Stromal cell of bone marrow (primary cell): ENCODE measurements at regions not wholly inside any gene's neighbourhood (a gene's known extent, or its start where the extent isn't known, plus 50 kb on each side); places are given as distances from the start of the nearest gene placed in this dataset.

ENCODE experiments used
- DNase-seq: peaks from one replicate; pipeline ENCODE4 v3.0.0-alpha.2; 2012; ENCODE audit warnings: low read depth

DNA sequence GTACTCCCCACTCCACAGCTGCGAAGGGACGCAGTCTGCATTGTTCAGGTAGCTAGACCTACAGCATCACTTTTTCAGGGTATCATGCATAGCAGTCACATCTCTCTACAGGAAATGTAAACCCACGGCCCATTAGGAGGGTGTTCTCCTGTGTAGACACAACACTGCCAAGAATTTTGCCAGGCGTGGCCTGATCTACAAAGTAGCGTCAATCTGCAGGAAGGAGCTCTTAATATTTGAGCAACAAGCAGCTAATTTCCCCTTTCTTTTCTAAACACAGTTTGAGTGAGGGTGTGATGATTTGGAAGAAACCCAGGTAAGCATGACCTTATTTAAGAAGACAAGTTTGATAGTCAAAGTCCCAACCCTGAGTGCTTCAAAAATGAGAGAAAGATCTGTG lies 419.0 kb downstream of the GADD45G start:
- no peak for DNase-seq

DNA sequence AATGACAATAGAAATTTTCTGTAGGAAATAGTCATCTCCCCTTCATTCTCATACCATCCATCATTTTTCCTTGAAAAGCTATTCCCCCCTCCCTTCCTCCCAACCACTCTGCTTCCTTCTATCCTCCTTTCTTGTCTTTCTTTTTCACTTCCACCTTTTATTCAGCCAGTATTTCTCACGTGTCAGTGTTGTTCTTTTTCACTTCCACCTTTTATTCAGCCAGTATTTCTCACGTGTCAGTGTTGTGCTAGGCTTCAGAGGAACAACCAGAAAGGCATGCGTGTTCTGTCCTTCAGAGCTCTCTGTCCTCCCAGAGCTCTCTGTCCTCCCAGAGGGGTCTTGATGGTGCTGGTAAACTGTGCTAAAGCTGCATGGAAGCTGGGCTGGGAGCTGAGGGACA lies 419.6 kb downstream of the GADD45G start:
- DNase-seq: no peak

- no peak for DNase-seq
These were observed 420.0 kb downstream of the GADD45G start for GRCh38 chr9:90024823-90025222.

DNA sequence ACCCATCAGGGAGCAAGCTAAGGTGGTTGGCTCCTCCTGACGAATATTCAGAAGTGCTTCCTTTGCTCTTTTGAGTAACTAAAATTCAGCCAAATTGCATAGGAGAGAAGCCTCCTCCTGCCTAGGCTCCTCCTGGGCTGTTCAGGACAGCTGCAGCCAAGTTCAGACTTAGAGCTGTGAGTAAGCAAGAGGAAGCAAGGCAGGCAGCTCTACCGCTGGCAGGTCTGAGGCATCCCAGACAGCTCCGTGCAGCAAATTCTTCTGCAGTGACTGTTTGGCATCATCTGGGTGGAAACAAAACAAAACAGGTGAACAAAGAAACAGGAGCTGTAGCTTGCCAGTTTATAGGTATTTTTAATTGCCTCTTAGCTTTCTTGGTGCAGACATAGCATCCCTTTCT lies 421.0 kb downstream of the GADD45G start:
- DNase-seq: no peak

DNA sequence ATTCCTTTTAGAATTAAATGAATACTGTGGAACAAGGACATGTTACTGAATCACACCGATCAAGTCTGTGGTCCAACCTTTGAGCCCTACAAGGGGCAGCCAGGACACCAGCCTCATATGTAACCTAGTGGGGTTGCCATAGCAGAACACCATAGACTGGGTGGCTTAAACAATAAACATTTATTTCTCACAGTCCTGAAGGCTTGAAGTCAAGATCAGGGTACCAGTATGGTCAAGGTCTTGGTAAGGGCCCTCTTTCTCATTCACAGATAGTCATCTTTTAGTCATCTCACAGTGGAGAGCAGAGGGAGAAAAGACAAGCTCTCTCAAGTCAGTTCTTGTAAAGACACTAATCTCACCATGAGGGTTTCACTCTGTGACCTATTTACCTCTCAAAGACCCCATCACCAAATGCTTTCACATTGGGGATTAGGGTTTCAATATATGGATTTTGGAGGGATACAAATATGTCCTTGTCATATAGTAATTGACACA lies 422.5 kb downstream of the GADD45G start:
- no peak for DNase-seq

- no peak for DNase-seq
These were observed 424.6 kb downstream of the GADD45G start for GRCh38 chr9:90029386-90029785.

DNA sequence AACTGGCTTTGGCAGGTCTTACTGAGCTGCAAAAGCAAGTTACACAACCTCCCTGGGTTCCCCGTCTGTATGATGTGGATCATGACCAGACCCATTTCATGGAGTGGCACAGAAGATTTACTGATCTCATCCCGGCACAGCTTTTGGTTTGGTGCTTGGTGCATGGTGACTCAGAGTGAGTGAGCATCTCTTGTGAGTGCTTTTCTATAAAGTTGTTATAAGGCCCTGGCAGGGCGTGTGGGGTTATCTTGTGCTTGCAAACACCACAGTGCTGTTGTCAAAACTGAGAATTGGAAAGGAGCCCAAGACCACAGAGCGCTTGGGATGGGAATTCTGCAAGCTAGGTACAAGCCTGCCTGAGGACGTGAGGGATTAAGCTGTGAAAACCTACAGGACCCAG lies 425.2 kb downstream of the GADD45G start:
- DNase-seq: no peak

- DNase-seq: no peak
These were observed 427.6 kb downstream of the GADD45G start for GRCh38 chr9:90032296-90033027.

- no peak for DNase-seq
These were observed 428.3 kb downstream of the GADD45G start for GRCh38 chr9:90033028-90033650.

GRCh38 chr9:90034071-90034470 lies 429.3 kb downstream of the GADD45G start:
- DNase-seq: no peak

DNA sequence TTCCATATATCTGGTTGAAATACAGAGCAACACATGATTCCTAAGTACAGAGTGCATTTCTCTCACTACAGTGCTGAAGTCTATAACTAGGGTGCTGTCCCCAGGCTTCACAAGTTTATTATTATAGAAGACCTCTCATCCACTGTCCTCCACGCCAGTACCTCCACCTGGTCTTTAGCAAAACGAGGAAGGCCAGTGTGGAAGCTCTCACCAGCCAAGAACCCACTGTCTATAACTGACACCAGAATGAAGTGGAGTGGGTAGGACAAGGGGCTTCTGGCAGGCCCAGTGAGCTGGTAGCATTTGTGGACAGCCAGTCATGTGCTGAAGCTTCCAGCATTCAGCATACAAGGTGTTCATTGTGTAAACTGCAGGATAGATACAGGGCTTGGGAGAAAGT lies 430.7 kb downstream of the GADD45G start:
- DNase-seq: no peak

- no peak for DNase-seq
These were observed 432.5 kb downstream of the GADD45G start for GRCh38 chr9:90037146-90037797.

GRCh38 chr9:90038763-90039162 lies 434.0 kb downstream of the GADD45G start:
- DNase-seq: no peak

- DNase-seq: no peak
These were observed 439.5 kb downstream of the GADD45G start for GRCh38 chr9:90044263-90044662.

- DNase-seq: no peak
These were observed 439.9 kb downstream of the GADD45G start for GRCh38 chr9:90044710-90045151.

- no peak for DNase-seq
These were observed 441.6 kb downstream of the GADD45G start for GRCh38 chr9:90046317-90046861.

GRCh38 chr9:90047828-90048227 lies 443.0 kb downstream of the GADD45G start:
- no peak for DNase-seq

- no peak for DNase-seq
These were observed 447.6 kb downstream of the GADD45G start for GRCh38 chr9:90052366-90052765.

DNA sequence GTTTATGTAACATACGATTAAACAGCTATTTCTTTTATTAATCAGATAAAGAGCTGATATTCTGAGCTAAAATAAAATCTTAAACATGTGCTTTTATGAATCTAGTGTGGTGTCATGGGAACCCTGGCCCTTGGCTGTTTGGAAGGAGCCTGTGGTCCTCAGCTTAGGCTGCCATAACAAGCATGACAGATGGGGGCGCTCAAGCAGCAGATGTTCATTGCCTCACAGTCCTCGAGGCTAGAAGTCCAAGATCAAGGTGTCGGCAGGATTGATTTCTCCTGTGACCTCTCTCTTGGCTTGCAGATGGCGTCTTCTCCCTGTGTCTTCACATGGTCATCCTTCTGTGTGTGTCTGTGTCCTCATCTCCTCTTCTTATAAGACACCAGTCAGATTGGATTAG lies 448.2 kb downstream of the GADD45G start:
- DNase-seq: no peak

DNA sequence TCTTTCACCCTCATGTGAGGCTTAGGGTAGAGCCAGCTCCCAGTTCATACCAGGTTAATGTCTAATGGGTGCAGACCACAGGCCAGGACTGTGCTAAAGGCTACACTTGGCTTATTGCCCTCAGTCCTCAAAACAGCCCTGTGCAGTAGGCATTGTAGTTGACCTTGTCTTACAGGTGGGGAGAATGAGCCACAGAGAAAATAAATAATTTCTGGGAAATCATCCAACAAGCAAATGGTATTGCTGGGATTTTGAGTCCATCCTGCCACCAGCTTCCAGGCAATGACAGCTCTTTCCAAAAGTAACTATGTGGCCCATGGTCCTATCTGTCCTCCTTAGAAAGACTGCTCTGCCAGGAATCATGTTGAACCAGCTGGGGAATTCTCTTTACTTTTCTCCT lies 450.0 kb downstream of the GADD45G start:
- DNase-seq: no peak

- DNase-seq: no peak
These were observed 450.4 kb downstream of the GADD45G start for GRCh38 chr9:90055226-90055625.

- DNase-seq: no peak
These were observed 452.5 kb downstream of the GADD45G start for GRCh38 chr9:90057361-90057760.
